ENCODE measurements at regions not wholly inside any gene's neighbourhood (a gene's known extent, or its start where the extent isn't known, plus 50 kb on each side); places are given as distances from the start of the nearest gene placed in this dataset.

DNA sequence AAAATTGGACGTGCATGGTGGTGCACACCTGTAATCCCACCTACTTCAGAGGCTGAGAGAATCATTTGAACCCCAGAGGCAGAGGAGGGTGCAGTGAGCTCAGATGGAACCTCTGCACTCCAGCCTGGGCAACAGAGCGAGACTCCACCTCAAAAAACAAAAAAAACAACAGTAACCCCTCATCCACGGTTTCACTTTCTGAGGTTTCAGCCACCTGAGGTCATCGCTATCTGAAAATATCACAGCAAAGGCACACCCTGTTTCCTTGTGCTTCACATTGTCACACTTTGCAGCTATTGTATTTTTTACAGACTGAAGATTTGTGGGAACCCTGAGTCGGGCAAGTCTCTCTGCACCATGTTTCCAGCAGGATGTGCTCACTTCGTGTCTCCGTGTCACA, 54.1 kb upstream of the FOXQ1 start:
- no peak for DNase-seq
- Mint-ChIP-seq H3K27ac (no peak overlapping the region), H3K27me3 (peaks cover 3% of the 10 kb centered on the region), H3K4me1 (no peaks in the 10 kb centered on the region), H3K36me3 (ENCODE audit: low read depth) (no peaks in the 10 kb centered on the region), H3K4me3 (no peak overlapping the region), H3K9me3 (no peaks in the 10 kb centered on the region)
- intact Hi-C loops (cut with micrococcal nuclease): no loop called here

DNA sequence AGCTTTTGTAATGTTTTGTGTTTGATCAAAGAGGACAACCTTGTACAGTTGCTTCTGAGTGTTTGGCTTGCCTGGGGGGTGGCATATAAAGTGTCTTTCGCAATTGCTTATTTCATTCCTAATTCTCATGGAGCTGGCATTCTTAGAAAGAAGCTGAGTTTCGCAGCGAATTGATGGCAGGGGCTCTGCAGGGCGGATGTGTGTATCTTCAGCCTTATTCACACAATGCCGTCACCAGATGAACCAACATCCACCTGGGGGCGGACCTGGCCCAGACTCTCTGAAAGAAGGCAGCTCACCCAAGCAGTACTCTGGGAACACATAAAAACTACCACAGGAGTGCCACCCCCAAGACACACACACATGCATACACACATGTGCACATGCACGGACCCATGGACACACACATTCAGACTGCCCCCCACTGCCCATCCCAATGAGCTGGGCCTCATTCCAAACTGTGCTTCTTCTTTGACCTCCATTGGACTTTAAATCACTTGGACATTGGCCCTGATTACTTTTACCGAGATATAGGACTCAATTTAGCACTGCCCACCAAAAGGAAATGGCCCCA, 55.4 kb upstream of the FOXQ1 start:
- Mint-ChIP-seq H3K4me1 (no peaks in the 10 kb centered on the region), H3K27ac (no peak overlapping the region), H3K9me3 (no peaks in the 10 kb centered on the region), H3K36me3 (ENCODE audit: low read depth) (no peaks in the 10 kb centered on the region), H3K4me3 (no peak overlapping the region), H3K27me3 (peaks cover 3% of the 10 kb centered on the region)
- no peak for DNase-seq
- intact Hi-C loops (cut with micrococcal nuclease): no loop called here

DNA sequence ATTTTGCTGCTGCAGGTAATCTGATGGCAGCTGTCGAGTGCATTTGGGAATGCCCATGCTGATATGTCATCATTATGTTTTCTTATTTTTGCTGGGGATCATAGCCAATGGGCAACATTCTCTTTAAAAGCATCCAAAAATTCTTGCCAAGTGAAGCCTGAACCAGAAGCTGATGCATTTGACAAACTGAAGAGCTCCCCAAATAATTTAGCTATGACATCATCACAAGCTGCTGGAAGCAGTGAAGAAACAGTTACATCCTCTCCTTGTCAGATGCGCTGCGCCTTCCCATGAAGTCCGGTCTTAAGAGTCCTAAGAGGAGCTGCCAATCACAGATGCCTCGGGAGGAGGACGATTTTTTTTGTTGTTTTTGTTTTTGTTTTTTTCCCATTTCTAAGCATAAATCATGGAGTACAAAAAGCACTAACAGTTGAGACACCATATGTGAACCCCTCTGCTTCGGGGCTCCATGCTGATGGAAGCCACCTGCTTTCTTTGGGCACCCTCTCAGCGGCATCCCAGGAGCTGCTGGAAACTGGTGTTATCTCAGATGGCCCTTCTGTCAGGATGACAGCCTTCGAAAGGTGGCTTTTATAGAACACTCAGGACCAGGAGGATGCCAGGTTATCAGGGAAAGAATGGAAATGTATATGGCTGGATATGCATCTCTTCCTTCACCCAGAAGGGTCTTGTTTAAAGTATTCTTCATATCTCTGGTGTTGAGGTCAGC, 56.1 kb upstream of the FOXQ1 start:
- DNase-seq: no peak
- Mint-ChIP-seq H3K27me3 (peaks cover 3% of the 10 kb centered on the region), H3K4me3 (no peak overlapping the region), H3K36me3 (ENCODE audit: low read depth) (no peaks in the 10 kb centered on the region), H3K4me1 (no peaks in the 10 kb centered on the region), H3K27ac (no peak overlapping the region), H3K9me3 (no peaks in the 10 kb centered on the region)
- intact Hi-C loops (cut with micrococcal nuclease): no loop called here

DNA sequence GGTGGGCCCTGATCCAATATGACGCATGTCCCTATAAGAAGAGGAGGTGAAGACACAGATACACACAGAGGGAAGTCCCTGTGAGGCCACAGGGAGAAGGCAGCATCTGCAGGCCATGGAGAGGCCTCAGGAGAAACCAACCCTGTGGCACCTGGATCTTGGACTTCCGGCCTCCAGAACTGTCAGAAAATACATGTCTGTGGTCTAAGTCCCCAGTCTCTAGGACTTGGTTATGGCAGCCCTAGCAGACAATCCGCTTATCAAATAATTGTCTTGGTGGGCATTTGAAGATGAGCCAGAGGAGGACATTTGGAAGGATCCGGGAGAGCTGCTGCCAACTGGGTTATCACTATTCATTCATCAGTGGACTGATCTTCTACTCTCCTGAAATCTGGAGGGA, 57.6 kb upstream of the FOXQ1 start:
- no peak for DNase-seq
- no peaks in the 10 kb centered on the region for H3K9me3 Mint-ChIP-seq
- intact Hi-C loops (cut with micrococcal nuclease): no loop called here
- H3K36me3 Mint-ChIP-seq (ENCODE audit: low read depth): no peaks in the 10 kb centered on the region
- peaks cover under 1% of the 10 kb centered on the region for H3K27me3 Mint-ChIP-seq
- no peaks in the 10 kb centered on the region for H3K4me1 Mint-ChIP-seq
- H3K4me3 Mint-ChIP-seq: no peak overlapping the region
- no peak overlapping the region for H3K27ac Mint-ChIP-seq

DNA sequence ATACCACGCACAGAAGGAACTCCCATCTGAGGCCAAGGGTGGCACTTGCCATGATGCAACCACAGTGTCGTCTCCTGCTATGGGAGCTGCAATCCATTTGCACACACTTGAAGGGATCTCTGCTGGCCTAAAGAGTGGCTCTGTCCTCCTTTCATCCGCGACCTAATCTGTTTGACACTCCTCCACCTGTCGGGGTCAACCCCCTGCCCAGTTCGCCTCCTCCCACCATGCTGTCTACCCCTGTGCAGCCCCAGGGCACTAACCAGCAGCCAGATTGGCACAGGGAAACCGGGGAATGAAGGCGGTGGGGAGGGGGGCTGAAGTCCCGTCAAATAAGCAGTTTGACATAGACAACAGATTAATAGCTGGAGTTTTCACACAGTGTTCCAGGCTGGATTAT, 58.1 kb upstream of the FOXQ1 start:
- Mint-ChIP-seq H3K36me3 (ENCODE audit: low read depth) (no peaks in the 10 kb centered on the region), H3K4me1 (no peaks in the 10 kb centered on the region), H3K27ac (no peak overlapping the region), H3K9me3 (no peaks in the 10 kb centered on the region), H3K27me3 (no peaks in the 10 kb centered on the region), H3K4me3 (no peak overlapping the region)
- intact Hi-C loops (cut with micrococcal nuclease): no loop called here
- DNase-seq: no peak

DNA sequence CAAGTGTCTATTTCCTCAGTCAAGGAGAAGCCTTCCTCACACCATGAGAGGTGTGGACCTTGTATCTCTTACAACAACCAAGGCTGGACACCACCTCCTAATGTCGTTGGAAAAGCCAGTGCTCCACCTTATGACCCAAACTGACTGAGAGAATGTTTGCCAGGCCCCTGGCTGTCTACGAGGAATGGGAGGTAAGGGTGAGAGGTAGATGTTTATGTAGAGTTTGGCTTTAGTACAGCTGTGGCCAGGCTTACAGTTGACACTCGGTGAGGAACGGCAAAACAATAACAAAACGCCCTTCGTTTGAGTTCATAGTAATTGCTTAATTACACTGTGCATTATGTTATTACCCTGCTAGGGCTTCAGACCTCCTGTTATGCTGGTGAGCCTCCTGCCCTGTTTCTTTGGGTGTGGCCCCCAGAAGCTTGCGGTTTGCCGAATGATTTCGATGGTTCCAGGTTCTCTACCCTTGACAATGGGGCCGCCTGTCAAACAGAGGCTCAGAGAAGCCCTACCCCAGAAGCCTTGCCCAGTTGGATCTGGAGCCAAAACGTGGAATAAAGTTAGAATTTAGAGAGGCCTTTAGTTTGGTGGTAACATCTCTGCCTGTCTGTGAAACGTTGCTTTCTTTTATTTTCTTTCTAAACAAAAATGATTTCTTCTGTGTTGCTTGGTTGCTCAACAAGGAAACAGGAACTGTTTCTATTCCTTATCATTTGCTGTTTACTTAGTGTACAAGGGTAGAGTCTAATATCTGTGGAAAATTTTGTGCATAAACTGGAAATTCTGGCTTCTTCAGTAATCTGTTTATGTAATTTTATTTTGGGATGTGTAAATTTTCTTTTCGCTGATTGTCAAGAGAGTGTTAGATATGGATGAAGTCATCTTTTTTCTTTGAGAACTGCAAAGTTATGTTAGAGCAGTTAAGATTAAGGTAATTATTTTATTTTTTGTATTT, 60.4 kb upstream of the FOXQ1 start:
- Mint-ChIP-seq H3K4me1 (no peaks in the 10 kb centered on the region), H3K36me3 (ENCODE audit: low read depth) (no peaks in the 10 kb centered on the region), H3K27ac (no peak overlapping the region), H3K27me3 (no peaks in the 10 kb centered on the region), H3K4me3 (no peak overlapping the region), H3K9me3 (no peaks in the 10 kb centered on the region)
- intact Hi-C loops (cut with micrococcal nuclease): no loop called here
- DNase-seq: no peak

DNA sequence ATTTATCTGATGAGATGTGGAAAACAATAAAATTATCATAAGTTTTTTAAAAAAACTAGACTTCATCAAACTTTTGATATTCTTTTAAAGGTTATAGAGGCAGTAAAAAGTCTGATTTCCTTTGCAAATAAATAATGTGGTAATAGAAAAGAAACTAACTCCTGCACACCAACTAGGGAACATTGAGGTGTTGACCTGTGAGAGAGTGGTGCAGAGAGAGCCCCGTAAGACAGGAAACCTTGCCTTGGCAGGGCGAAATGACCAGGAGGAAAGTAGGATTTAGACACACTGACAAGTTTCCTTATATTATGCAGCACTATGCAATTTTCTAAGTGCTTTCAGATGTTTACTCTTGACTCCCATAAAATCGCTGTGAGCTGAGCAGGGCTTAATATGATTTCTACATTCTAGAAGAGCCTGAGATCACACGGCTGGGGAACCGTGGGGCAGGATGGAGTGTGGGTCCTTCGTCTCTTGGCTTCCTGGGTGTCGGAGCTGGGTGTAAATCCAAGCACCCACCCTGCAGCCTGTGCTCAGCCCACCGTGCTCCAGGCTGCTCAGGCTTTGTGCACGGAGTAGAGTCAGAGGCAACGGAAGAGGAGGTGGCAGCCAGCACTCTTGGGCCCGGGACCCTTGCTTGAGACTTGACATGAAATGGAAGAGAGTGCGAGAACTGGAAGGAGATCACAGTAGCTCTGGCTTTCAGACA, 61.3 kb upstream of the FOXQ1 start:
- H3K9me3 Mint-ChIP-seq: no peaks in the 10 kb centered on the region
- intact Hi-C loops (cut with micrococcal nuclease): no loop called here
- no peaks in the 10 kb centered on the region for H3K36me3 Mint-ChIP-seq (ENCODE audit: low read depth)
- no peak overlapping the region for H3K4me3 Mint-ChIP-seq
- H3K27ac Mint-ChIP-seq: no peak overlapping the region
- no peaks in the 10 kb centered on the region for H3K27me3 Mint-ChIP-seq
- H3K4me1 Mint-ChIP-seq: no peaks in the 10 kb centered on the region
- DNase-seq: no peak

DNA sequence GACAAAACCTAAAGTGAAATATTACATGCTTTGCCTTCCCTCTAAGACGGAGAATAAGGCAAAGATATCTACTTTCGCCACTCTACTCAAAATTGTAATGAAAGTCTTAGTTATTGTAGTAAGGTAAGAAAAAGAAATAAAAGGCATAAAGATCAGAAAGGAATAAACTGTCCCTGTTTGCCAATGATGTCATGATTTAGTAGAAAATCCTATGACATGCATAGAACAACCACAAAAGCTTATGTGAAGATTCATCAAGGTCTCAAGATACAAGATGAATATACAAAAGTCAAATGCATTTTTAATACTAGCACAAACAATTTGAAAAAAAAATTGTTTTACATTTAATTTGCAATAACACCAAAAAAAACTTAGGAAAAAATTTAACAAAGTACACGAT, 64.0 kb upstream of the FOXQ1 start:
- no peak overlapping the region for H3K4me3 Mint-ChIP-seq
- no peaks in the 10 kb centered on the region for H3K36me3 Mint-ChIP-seq (ENCODE audit: low read depth)
- no peaks in the 10 kb centered on the region for H3K27me3 Mint-ChIP-seq
- no peak overlapping the region for H3K27ac Mint-ChIP-seq
- intact Hi-C loops (cut with micrococcal nuclease): no loop called here
- DNase-seq: no peak
- H3K4me1 Mint-ChIP-seq: no peaks in the 10 kb centered on the region
- H3K9me3 Mint-ChIP-seq: no peaks in the 10 kb centered on the region

DNA sequence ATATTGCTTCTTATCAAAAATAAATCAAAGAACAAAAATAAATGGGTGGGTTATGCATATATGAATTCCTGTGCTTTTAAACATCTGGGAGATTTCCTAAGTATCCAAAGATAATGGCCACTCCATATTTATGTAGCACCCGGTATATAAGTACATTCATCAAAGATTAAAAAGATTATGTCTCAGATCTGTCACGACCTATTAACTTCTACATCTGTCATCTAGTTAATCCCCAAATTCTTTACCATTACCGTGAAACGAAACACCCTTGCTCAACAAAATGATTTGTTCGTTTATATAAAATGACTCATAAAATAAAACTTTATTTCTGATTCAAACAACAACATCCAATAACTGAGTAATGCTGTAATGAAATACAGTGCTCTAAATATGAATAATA, 64.8 kb upstream of the FOXQ1 start:
- intact Hi-C loops (cut with micrococcal nuclease): no loop called here
- Mint-ChIP-seq H3K9me3 (no peaks in the 10 kb centered on the region), H3K27me3 (no peaks in the 10 kb centered on the region), H3K4me3 (no peak overlapping the region), H3K4me1 (no peaks in the 10 kb centered on the region), H3K27ac (no peak overlapping the region), H3K36me3 (ENCODE audit: low read depth) (no peaks in the 10 kb centered on the region)
- DNase-seq: no peak

DNA sequence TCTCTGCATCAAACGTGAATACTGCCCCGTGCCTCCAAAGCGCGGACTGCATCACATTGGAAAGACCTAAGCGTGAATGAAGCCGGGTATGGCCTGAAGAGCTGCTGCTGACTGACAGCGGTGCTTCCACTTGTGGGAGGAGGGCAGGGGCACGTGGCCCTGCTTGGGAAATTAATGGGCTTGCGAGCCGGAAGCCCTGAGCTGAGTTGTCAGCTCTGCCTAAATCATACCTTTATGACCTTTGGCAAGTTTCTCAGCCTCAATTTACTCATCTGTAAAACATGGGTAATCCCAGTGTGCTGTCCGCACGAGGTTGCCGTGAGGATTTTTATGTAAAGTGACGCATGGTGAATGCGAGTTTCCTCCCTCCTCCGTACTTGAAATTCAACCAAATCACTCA, 67.0 kb upstream of the FOXQ1 start:
- no peaks in the 10 kb centered on the region for H3K4me1 Mint-ChIP-seq
- no peak overlapping the region for H3K4me3 Mint-ChIP-seq
- no peaks in the 10 kb centered on the region for H3K9me3 Mint-ChIP-seq
- H3K27me3 Mint-ChIP-seq: no peaks in the 10 kb centered on the region
- intact Hi-C loops (cut with micrococcal nuclease): no loop called here
- H3K27ac Mint-ChIP-seq: no peak overlapping the region
- no peak for DNase-seq
- no peaks in the 10 kb centered on the region for H3K36me3 Mint-ChIP-seq (ENCODE audit: low read depth)

DNA sequence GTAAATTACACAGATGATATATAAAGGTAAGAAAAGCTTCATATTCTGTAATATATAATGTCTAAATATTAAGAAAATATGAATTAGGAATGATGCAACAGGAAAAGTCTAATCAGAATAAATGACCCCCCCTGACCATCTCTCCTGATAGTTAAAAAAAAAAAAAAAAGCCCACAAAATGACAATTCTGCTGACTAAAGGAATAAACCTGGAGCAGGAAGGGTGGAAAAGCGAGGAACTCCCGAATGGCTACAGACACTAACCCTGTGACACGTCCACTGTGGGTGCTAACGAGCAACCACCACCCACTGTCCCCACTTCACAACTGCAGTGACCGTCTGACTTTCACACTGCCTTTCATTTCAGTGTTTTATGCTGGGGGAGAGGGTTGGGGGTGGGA, 67.6 kb upstream of the FOXQ1 start:
- Mint-ChIP-seq H3K4me3 (no peak overlapping the region), H3K36me3 (ENCODE audit: low read depth) (no peaks in the 10 kb centered on the region), H3K9me3 (no peaks in the 10 kb centered on the region), H3K27ac (no peak overlapping the region), H3K27me3 (no peaks in the 10 kb centered on the region), H3K4me1 (no peaks in the 10 kb centered on the region)
- intact Hi-C loops (cut with micrococcal nuclease): no loop called here
- DNase-seq: no peak

DNA sequence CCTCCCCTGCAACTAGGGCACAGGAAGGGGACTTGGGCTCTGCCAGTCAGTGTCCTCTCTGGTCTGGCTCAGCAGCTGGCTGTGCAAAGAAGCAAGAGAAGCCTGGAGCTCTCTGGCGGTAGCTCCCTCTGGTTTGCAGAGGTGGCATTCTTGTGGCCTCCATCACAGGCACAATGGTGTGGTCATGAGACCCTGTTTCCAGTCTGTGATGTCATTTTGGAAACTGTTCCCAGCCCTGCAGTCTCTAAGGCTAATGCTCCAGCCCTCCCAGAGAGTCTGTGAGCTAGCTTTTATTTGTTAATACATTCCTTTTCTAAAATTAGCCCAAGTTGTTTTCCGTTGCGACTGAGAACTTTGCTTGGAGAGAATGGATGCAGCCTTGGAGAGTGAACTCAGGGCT, 69.5 kb upstream of the FOXQ1 start:
- no peaks in the 10 kb centered on the region for H3K9me3 Mint-ChIP-seq
- intact Hi-C loops (cut with micrococcal nuclease): no loop called here
- no peaks in the 10 kb centered on the region for H3K36me3 Mint-ChIP-seq (ENCODE audit: low read depth)
- no peak overlapping the region for H3K4me3 Mint-ChIP-seq
- H3K4me1 Mint-ChIP-seq: no peaks in the 10 kb centered on the region
- no peaks in the 10 kb centered on the region for H3K27me3 Mint-ChIP-seq
- no peak overlapping the region for H3K27ac Mint-ChIP-seq
- DNase-seq: no peak

DNA sequence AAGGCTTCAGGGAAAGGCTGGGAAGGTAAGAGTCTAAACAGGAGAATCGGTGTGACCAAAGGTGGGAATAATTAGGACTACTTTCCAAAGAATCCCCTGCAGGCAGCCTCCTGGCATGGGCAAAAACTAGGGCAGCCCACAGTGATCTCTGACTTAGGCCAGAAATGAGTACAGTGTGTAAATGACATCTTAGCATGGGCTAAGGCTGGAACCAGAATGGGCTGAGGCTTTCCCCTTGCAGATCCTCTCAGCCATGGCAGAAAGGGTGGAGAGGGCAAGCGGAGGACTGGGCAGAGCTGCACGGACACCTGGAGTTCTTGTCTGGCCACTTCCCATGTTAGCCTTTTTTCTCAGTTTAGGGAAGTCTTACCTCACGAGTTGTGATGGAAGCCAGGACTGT, 69.9 kb upstream of the FOXQ1 start:
- Mint-ChIP-seq H3K36me3 (ENCODE audit: low read depth) (no peaks in the 10 kb centered on the region), H3K27me3 (no peaks in the 10 kb centered on the region), H3K27ac (no peak overlapping the region), H3K4me1 (no peaks in the 10 kb centered on the region), H3K4me3 (no peak overlapping the region), H3K9me3 (no peaks in the 10 kb centered on the region)
- DNase-seq: no peak
- intact Hi-C loops (cut with micrococcal nuclease): no loop called here

DNA sequence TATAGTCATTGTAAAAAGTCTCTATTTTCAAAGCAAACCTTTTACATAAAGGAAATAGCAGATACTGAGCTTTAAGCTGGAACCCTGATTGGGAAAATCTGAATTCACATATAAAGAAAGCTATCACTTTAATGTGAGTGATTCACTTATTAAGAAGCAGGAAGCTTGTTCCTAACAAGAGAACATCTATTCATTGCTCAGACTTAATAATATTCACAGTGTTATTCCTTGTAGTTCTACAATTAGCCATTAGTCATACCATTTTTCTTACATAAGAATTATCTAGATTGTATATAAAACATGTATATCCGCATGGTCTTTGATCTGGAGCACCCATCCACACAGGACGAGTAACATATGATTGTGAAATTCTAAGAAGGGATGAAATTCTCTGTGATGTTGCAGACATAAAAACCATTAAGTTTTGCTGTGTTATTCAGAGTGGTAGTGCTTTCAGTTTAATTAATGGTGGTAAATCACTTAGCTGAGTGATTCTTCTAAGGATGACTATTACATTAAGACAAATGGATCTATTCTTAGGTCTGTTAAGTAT, 71.1 kb upstream of the FOXQ1 start:
- Mint-ChIP-seq H3K36me3 (ENCODE audit: low read depth) (no peaks in the 10 kb centered on the region), H3K27ac (no peak overlapping the region), H3K4me3 (no peak overlapping the region), H3K4me1 (no peaks in the 10 kb centered on the region), H3K9me3 (no peaks in the 10 kb centered on the region), H3K27me3 (no peaks in the 10 kb centered on the region)
- intact Hi-C loops (cut with micrococcal nuclease): no loop called here
- no peak for DNase-seq

Measured in activated CD4-positive, alpha-beta T cell treated with anti-CD3 and anti-CD28 coated beads, Interleukin-2, amount 10 ng/mL, durations not matched to agents 24 days and 14 days (primary cell).